Stimulated activated effector memory CD8-positive, alpha-beta T cell treated with anti-CD3 and anti-CD28 coated beads, Interleukin-12 subunit alpha, Interleukin-12 subunit beta, amount 100 ng/mL, for 72 hours (primary cell): ENCODE measurements at regions not wholly inside any gene's neighbourhood (a gene's known extent, or its start where the extent isn't known, plus 50 kb on each side); places are given as distances from the start of the nearest gene placed in this dataset.
"Not testable (repeated sequence)": the region's sequence is repeated elsewhere in the genome, so short reads cannot be mapped to it uniquely, and the experiment has no call there.

Experiments used
- ATAC-seq: fragments of 150-1000 bp; cut with Tn5 transposase; 2 replicates; pipeline ENCODE4 v1.10.0; 2021
- DNase-seq, 2 donors: peaks; one replicate each; pipeline ENCODE4 v3.0.0; 2021 to 2022; ENCODE audit warnings: low spot score in 2 of 2
- H3K27ac Mint-ChIP-seq: one replicate; pipeline ENCODE4 v1.8.0; 2022; ENCODE audit warnings: mild to moderate bottlenecking, mixed read lengths
- H3K36me3 Mint-ChIP-seq: one replicate; pipeline ENCODE4 v1.8.0; 2022; ENCODE audit warnings: mild to moderate bottlenecking, mixed read lengths
- H3K4me1 Mint-ChIP-seq: one replicate; pipeline ENCODE4 v1.8.0; 2022; ENCODE audit warnings: mixed read lengths
- H3K4me3 Mint-ChIP-seq: one replicate; pipeline ENCODE4 v1.8.0; 2022; ENCODE audit warnings: mild to moderate bottlenecking, mixed read lengths
- H3K9me3 Mint-ChIP-seq: one replicate; pipeline ENCODE4 v1.8.0; 2022; ENCODE audit warnings: mixed read lengths

GRCh38 chr5:173411791-173412555 is 83.8 kb upstream of the STC2 start:
- peaks cover 2% of the 10 kb centered on the region for H3K9me3 Mint-ChIP-seq
- DNase-seq, result no peak
- no peaks in the 10 kb centered on the region for H3K36me3 Mint-ChIP-seq
- no peak overlapping the region for H3K4me3 Mint-ChIP-seq
- ATAC-seq, result no peak
- no peaks in the 10 kb centered on the region for H3K4me1 Mint-ChIP-seq
- H3K27ac Mint-ChIP-seq, result no peak overlapping the region

GRCh38 chr5:173410459-173411233 is 82.4 kb upstream of the STC2 start:
- Mint-ChIP-seq H3K4me1 (no peaks in the 10 kb centered on the region), H3K36me3 (no peaks in the 10 kb centered on the region), H3K4me3 (no peak overlapping the region), H3K9me3 (no peaks in the 10 kb centered on the region), H3K27ac (no peak overlapping the region)
- ATAC-seq (no peak), DNase-seq (no peak)

GRCh38 chr5:173408946-173409345 is 80.7 kb upstream of the STC2 start:
- DNase-seq (no peak), ATAC-seq (no peak)
- Mint-ChIP-seq H3K36me3 (no peaks in the 10 kb centered on the region), H3K27ac (no peak overlapping the region), H3K9me3 (no peaks in the 10 kb centered on the region), H3K4me3 (no peak overlapping the region), H3K4me1 (no peaks in the 10 kb centered on the region)

- ATAC-seq, result no peak
- peaks cover 3% of the 10 kb centered on the region for H3K9me3 Mint-ChIP-seq
These were observed 71.6 kb upstream of the STC2 start for GRCh38 chr5:173399851-173400250.

GRCh38 chr5:173397516-173397915 is 69.3 kb upstream of the STC2 start:
- H3K4me3 Mint-ChIP-seq, result no peak overlapping the region
- no peaks in the 10 kb centered on the region for H3K4me1 Mint-ChIP-seq
- peaks cover 7% of the 10 kb centered on the region for H3K9me3 Mint-ChIP-seq
- ATAC-seq (no peak), DNase-seq (no peak)
- H3K36me3 Mint-ChIP-seq, result no peaks in the 10 kb centered on the region
- H3K27ac Mint-ChIP-seq, result no peak overlapping the region

More at GRCh38 chr5:173399851-173400250, 71.6 kb upstream of the STC2 start:
- Mint-ChIP-seq H3K4me1 (no peaks in the 10 kb centered on the region), H3K27ac (no peak overlapping the region), H3K4me3 (no peak overlapping the region), H3K36me3 (no peaks in the 10 kb centered on the region)
- DNase-seq, result no peak

- H3K4me1 Mint-ChIP-seq, result no peaks in the 10 kb centered on the region
These were observed 68.2 kb upstream of the STC2 start for GRCh38 chr5:173396311-173396993.

GRCh38 chr5:173395933-173396308 is 67.7 kb upstream of the STC2 start:
- Mint-ChIP-seq H3K4me3 (no peak overlapping the region), H3K36me3 (no peaks in the 10 kb centered on the region), H3K27ac (no peak overlapping the region), H3K9me3 (peaks cover 5% of the 10 kb centered on the region), H3K4me1 (no peaks in the 10 kb centered on the region)
- no peak for DNase-seq
- ATAC-seq, result no peak

More at GRCh38 chr5:173396311-173396993, 68.2 kb upstream of the STC2 start:
- ATAC-seq (peak; percentile 19), DNase-seq (no peak)
- H3K27ac Mint-ChIP-seq, result no peak overlapping the region
- H3K36me3 Mint-ChIP-seq, result no peaks in the 10 kb centered on the region
- no peak overlapping the region for H3K4me3 Mint-ChIP-seq
- H3K9me3 Mint-ChIP-seq, result peaks cover 5% of the 10 kb centered on the region

GRCh38 chr5:173395257-173395932 is 67.2 kb upstream of the STC2 start:
- no peak overlapping the region for H3K27ac Mint-ChIP-seq
- no peaks in the 10 kb centered on the region for H3K4me1 Mint-ChIP-seq
- ATAC-seq, result no peak
- no peak for DNase-seq
- peaks cover 5% of the 10 kb centered on the region for H3K9me3 Mint-ChIP-seq
- no peak overlapping the region for H3K4me3 Mint-ChIP-seq
- H3K36me3 Mint-ChIP-seq, result no peaks in the 10 kb centered on the region

- DNase-seq (no peak), ATAC-seq (no peak)
- H3K4me1 Mint-ChIP-seq, result no peaks in the 10 kb centered on the region
- H3K9me3 Mint-ChIP-seq, result peaks cover 5% of the 10 kb centered on the region
- no peak overlapping the region for H3K27ac Mint-ChIP-seq
- no peak overlapping the region for H3K4me3 Mint-ChIP-seq
- H3K36me3 Mint-ChIP-seq, result no peaks in the 10 kb centered on the region
These were observed 66.5 kb upstream of the STC2 start for GRCh38 chr5:173394701-173395100.

- DNase-seq, result no peak
- Mint-ChIP-seq H3K4me1 (no peaks in the 10 kb centered on the region), H3K27ac (no peak overlapping the region), H3K36me3 (no peaks in the 10 kb centered on the region), H3K9me3 (peaks cover 5% of the 10 kb centered on the region), H3K4me3 (no peak overlapping the region)
- no peak for ATAC-seq
These were observed 64.0 kb upstream of the STC2 start for GRCh38 chr5:173392172-173392571.

- DNase-seq (no peak), ATAC-seq (no peak)
- no peaks in the 10 kb centered on the region for H3K36me3 Mint-ChIP-seq
- no peak overlapping the region for H3K4me3 Mint-ChIP-seq
- no peak overlapping the region for H3K27ac Mint-ChIP-seq
- H3K4me1 Mint-ChIP-seq, result no peaks in the 10 kb centered on the region
- H3K9me3 Mint-ChIP-seq, result peaks cover 5% of the 10 kb centered on the region
These were observed 62.8 kb upstream of the STC2 start for GRCh38 chr5:173391031-173391430.

- not testable (repeated sequence) for ATAC-seq, H3K4me1 Mint-ChIP-seq, H3K4me3 Mint-ChIP-seq, H3K9me3 Mint-ChIP-seq, DNase-seq, H3K36me3 Mint-ChIP-seq, H3K27ac Mint-ChIP-seq
These were observed 59.1 kb upstream of the STC2 start for GRCh38 chr5:173387293-173387692.

GRCh38 chr5:173385832-173386360 is 57.7 kb upstream of the STC2 start:
- H3K9me3 Mint-ChIP-seq, result no peaks in the 10 kb centered on the region
- no peak overlapping the region for H3K27ac Mint-ChIP-seq
- H3K4me1 Mint-ChIP-seq, result no peaks in the 10 kb centered on the region
- no peak overlapping the region for H3K4me3 Mint-ChIP-seq
- DNase-seq, result no peak
- no peak for ATAC-seq
- H3K36me3 Mint-ChIP-seq, result no peaks in the 10 kb centered on the region

GRCh38 chr5:173383711-173384110 is 55.5 kb upstream of the STC2 start:
- Mint-ChIP-seq H3K4me1 (no peaks in the 10 kb centered on the region), H3K27ac (no peak overlapping the region), H3K4me3 (no peak overlapping the region), H3K36me3 (no peaks in the 10 kb centered on the region), H3K9me3 (no peaks in the 10 kb centered on the region)
- ATAC-seq (no peak), DNase-seq (no peak)

- Mint-ChIP-seq H3K9me3 (no peaks in the 10 kb centered on the region), H3K36me3 (no peaks in the 10 kb centered on the region), H3K4me1 (no peaks in the 10 kb centered on the region), H3K4me3 (no peak overlapping the region), H3K27ac (no peak overlapping the region)
- no peak for ATAC-seq
- DNase-seq, result no peak
These were observed 50.5 kb upstream of the STC2 start for GRCh38 chr5:173378727-173379126.
